Endodermal cell (in vitro differentiated cells): ENCODE measurements at regions not wholly inside any gene's neighbourhood (a gene's known extent, or its start where the extent isn't known, plus 50 kb on each side); places are given as distances from the start of the nearest gene placed in this dataset.
A peak's percentile ranks its signal among the peaks of the same experiment; 100 is the strongest.

Source experiments
- DNase-seq: peaks from one replicate; pipeline ENCODE4 v3.0.0-alpha.2; 2017
- H3K27ac ChIP-seq: 2 replicates; pipeline ENCODE4 v1.5.1; 2013; ENCODE audit warnings: mild to moderate bottlenecking, low read depth, low read length, moderate library complexity
- H3K27me3 ChIP-seq: 2 replicates; pipeline ENCODE4 v1.6.1; 2013; ENCODE audit warnings: mild to moderate bottlenecking, low read length, moderate library complexity; ENCODE audit not compliant: insufficient read depth, control insufficient read depth, poor library complexity, severe bottlenecking
- H3K36me3 ChIP-seq: 2 replicates; pipeline ENCODE4 v1.7.0; 2013; ENCODE audit warnings: mild to moderate bottlenecking, low read length, moderate library complexity; ENCODE audit not compliant: control insufficient read depth, insufficient read depth
- H3K4me1 ChIP-seq: one replicate; pipeline ENCODE4 v1.7.0; 2013; ENCODE audit warnings: low read length; ENCODE audit not compliant: control insufficient read depth, insufficient read depth
- H3K4me3 ChIP-seq: 2 replicates; pipeline ENCODE4 v1.5.1; 2013; ENCODE audit warnings: mild to moderate bottlenecking, low read length, moderate library complexity
- H3K9ac ChIP-seq: 2 replicates; pipeline ENCODE4 v1.6.1; 2013; ENCODE audit warnings: mild to moderate bottlenecking, low read length, moderate library complexity; ENCODE audit not compliant: poor library complexity, severe bottlenecking; ENCODE audit errors: extremely low read depth
- H3K9me3 ChIP-seq: 2 replicates; pipeline ENCODE4 v1.6.1; 2013; ENCODE audit warnings: mild to moderate bottlenecking, low read length, moderate library complexity; ENCODE audit not compliant: control insufficient read depth
- H3K27ac Mint-ChIP-seq: 2 replicates; pipeline ENCODE4 v1.8.0; 2020; ENCODE audit warnings: mixed read lengths
- H3K27me3 Mint-ChIP-seq: 2 replicates; pipeline ENCODE4 v1.8.0; 2021; ENCODE audit warnings: mild to moderate bottlenecking, mixed read lengths; ENCODE audit not compliant: insufficient read depth
- H3K36me3 Mint-ChIP-seq: 2 replicates; pipeline ENCODE4 v1.8.0; 2020; ENCODE audit warnings: low read depth, mixed read lengths
- H3K4me1 Mint-ChIP-seq: 2 replicates; pipeline ENCODE4 v1.8.0; 2020; ENCODE audit warnings: mixed read lengths
- H3K4me3 Mint-ChIP-seq: 2 replicates; pipeline ENCODE4 v1.8.0; 2020; ENCODE audit warnings: mild to moderate bottlenecking, moderate library complexity, mixed read lengths
- H3K9me3 Mint-ChIP-seq: 2 replicates; pipeline ENCODE4 v1.8.0; 2020; ENCODE audit warnings: mild to moderate bottlenecking, mixed read lengths
- CTCF ChIP-seq: fragments of 200-600 bp; sonication (generic); conservative IDR thresholded peaks from 2 replicates; pipeline ENCODE4 v1.5.0; 2021; ENCODE audit warnings: antibody characterized with exemption, mild to moderate bottlenecking
- WGBS, 2 experiments: methylation state at CpG; one replicate each; pipeline versions ENCODE4 v1.1.5 to v1.1.7; 2013; ENCODE audit warnings: missing lambda C conversion rate in 2 of 2, mixed read lengths in 1 of 2; ENCODE audit not compliant: insufficient coverage in 1 of 2, insufficient read length in 1 of 2; 5-methylcytosine and 5-hydroxymethylcytosine counted together

- no peak overlapping the region for H3K4me3 Mint-ChIP-seq
- H3K4me1 Mint-ChIP-seq: peaks cover 10% of the 10 kb centered on the region
- no peak overlapping the region for H3K27ac Mint-ChIP-seq
- WGBS, 2 experiments: 81 to 88% methylated on average over 3 to 8 of the region's 9 CpGs
- Histone ChIP-seq H3K4me1 (no peaks in the 10 kb centered on the region), H3K9ac (no peak overlapping the region), H3K9me3 (no peaks in the 10 kb centered on the region), H3K4me3 (no peak overlapping the region), H3K27me3 (peaks cover 16% of the 10 kb centered on the region), H3K36me3 (no peaks in the 10 kb centered on the region), H3K27ac (no peak overlapping the region)
- H3K36me3 Mint-ChIP-seq: no peaks in the 10 kb centered on the region
- H3K27me3 Mint-ChIP-seq: peaks cover 14% of the 10 kb centered on the region
- TF ChIP-seq CTCF: no peak
- no peak for DNase-seq
- H3K9me3 Mint-ChIP-seq: peaks cover 3% of the 10 kb centered on the region
These were observed 176.7 kb downstream of the EMX2 start for GRCh38 chr10:117718986-117719920.

GRCh38 chr10:117720931-117721835 lies 178.6 kb downstream of the EMX2 start:
- Histone ChIP-seq H3K4me1 (no peaks in the 10 kb centered on the region), H3K9ac (no peak overlapping the region), H3K27me3 (peaks cover 16% of the 10 kb centered on the region), H3K9me3 (no peaks in the 10 kb centered on the region), H3K36me3 (no peaks in the 10 kb centered on the region), H3K27ac (no peak overlapping the region), H3K4me3 (no peak overlapping the region)
- peaks cover 10% of the 10 kb centered on the region for H3K4me1 Mint-ChIP-seq
- H3K36me3 Mint-ChIP-seq: no peaks in the 10 kb centered on the region
- TF ChIP-seq CTCF: no peak
- peaks cover 21% of the 10 kb centered on the region for H3K27me3 Mint-ChIP-seq
- DNase-seq: peak; percentile 86
- H3K4me3 Mint-ChIP-seq: no peak overlapping the region
- H3K9me3 Mint-ChIP-seq: peaks cover 7% of the 10 kb centered on the region
- H3K27ac Mint-ChIP-seq: no peak overlapping the region
- 58 to 69% methylated on average over 16 to 21 of the region's 21 CpGs for WGBS, 2 experiments

GRCh38 chr10:117721873-117722272 lies 179.3 kb downstream of the EMX2 start:
- Mint-ChIP-seq H3K4me1 (peaks cover 10% of the 10 kb centered on the region), H3K27ac (no peak overlapping the region), H3K27me3 (peaks cover 22% of the 10 kb centered on the region), H3K36me3 (no peaks in the 10 kb centered on the region), H3K4me3 (no peak overlapping the region), H3K9me3 (peaks cover 7% of the 10 kb centered on the region)
- Histone ChIP-seq H3K27me3 (peaks cover 16% of the 10 kb centered on the region), H3K36me3 (no peaks in the 10 kb centered on the region), H3K4me1 (no peaks in the 10 kb centered on the region), H3K9ac (no peak overlapping the region), H3K27ac (no peak overlapping the region), H3K4me3 (no peak overlapping the region), H3K9me3 (no peaks in the 10 kb centered on the region)
- 87 to 98% methylated on average over 2 to 3 of the region's 5 CpGs for WGBS, 2 experiments
- no peak for TF ChIP-seq CTCF
- DNase-seq: no peak
